NB4 (cell line): ENCODE measurements at regions not wholly inside any gene's neighbourhood (a gene's known extent, or its start where the extent isn't known, plus 50 kb on each side); places are given as distances from the start of the nearest gene placed in this dataset.

Experiments
- DNase-seq: peaks from one replicate; pipeline ENCODE4 v3.0.0; 2010; ENCODE audit warnings: low read depth
- H3K4me3 ChIP-seq: one replicate; pipeline ENCODE4 v1.5.1; 2011; ENCODE audit warnings: mild to moderate bottlenecking, low read depth, low read length, moderate library complexity
- CTCF ChIP-seq: IDR thresholded peaks from one replicate; pipeline ENCODE4 v1.5.1; 2012; ENCODE audit warnings: low read depth, low read length
- MAX ChIP-seq: IDR thresholded peaks from 2 replicates; pipeline ENCODE4 v1.6.1; 2011; ENCODE audit warnings: low read depth, low read length
- MYC ChIP-seq: IDR thresholded peaks from 2 replicates; pipeline ENCODE4 v1.6.1; 2011; ENCODE audit warnings: low read depth, low read length
- POLR2A ChIP-seq: IDR thresholded peaks from 2 replicates; pipeline ENCODE4 v1.6.1; 2011; ENCODE audit warnings: mild to moderate bottlenecking; ENCODE audit not compliant: insufficient read length; ENCODE audit errors: extremely low read depth

- no peak for DNase-seq
- TF ChIP-seq POLR2A (no peak), MAX (no peak), CTCF (no peak), MYC (no peak)
- H3K4me3 ChIP-seq = no peak overlapping the region
Observed at GRCh38 chr6:145067430-145067829, 667.9 kb downstream of the EPM2A start.

GRCh38 chr6:145068577-145068976, 666.7 kb downstream of the EPM2A start:
- H3K4me3 ChIP-seq = no peak overlapping the region
- TF ChIP-seq MAX = no peak
- no peak for TF ChIP-seq MYC
- TF ChIP-seq CTCF = no peak
- no peak for TF ChIP-seq POLR2A
- DNase-seq = no peak

GRCh38 chr6:145069966-145070365, 665.4 kb downstream of the EPM2A start:
- DNase-seq = no peak
- H3K4me3 ChIP-seq = no peak overlapping the region
- TF ChIP-seq POLR2A = no peak

- DNase-seq = no peak
- no peak for TF ChIP-seq MYC
- no peak for TF ChIP-seq POLR2A
- no peak for TF ChIP-seq CTCF
- no peak for TF ChIP-seq MAX
- H3K4me3 ChIP-seq = no peak overlapping the region
Observed at GRCh38 chr6:145070791-145071190, 664.5 kb downstream of the EPM2A start.

GRCh38 chr6:145071836-145072235, 663.5 kb downstream of the EPM2A start:
- TF ChIP-seq CTCF (no peak), MAX (no peak), POLR2A (no peak), MYC (no peak)
- no peak overlapping the region for H3K4me3 ChIP-seq
- no peak for DNase-seq

- no peak for DNase-seq
- TF ChIP-seq MAX = no peak
- no peak for TF ChIP-seq POLR2A
Observed at GRCh38 chr6:145073811-145074210, 661.5 kb downstream of the EPM2A start.

GRCh38 chr6:145074805-145075204, 660.5 kb downstream of the EPM2A start:
- H3K4me3 ChIP-seq = no peak overlapping the region
- no peak for TF ChIP-seq POLR2A
- TF ChIP-seq MAX = no peak
- TF ChIP-seq CTCF = no peak
- TF ChIP-seq MYC = no peak
- no peak for DNase-seq

More at GRCh38 chr6:145073811-145074210, 661.5 kb downstream of the EPM2A start:
- H3K4me3 ChIP-seq = no peak overlapping the region
